ENCODE measurements at regions not wholly inside any gene's neighbourhood (a gene's known extent, or its start where the extent isn't known, plus 50 kb on each side); places are given as distances from the start of the nearest gene placed in this dataset.

DNA sequence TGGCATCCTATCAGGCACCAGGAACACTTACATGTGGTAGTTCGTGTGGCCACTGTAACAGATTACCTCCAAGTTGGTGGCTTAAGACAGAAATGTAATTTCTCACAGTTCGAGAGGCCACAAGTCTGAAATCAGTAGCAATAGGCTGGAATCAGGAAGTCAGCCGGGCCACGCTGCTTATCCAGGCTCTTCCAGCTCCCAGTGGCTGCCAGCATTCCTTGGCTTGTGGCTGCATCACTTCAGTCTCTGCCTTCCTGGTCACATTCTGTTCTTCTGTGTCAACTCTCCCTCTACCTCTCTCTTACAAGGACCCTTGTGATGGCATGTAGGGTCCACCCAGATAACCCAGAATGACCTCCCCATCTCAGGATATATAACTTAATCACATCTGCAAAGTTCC is 78.7 kb upstream of the MSX2 start:
- TF ChIP-seq, protein P1, sequence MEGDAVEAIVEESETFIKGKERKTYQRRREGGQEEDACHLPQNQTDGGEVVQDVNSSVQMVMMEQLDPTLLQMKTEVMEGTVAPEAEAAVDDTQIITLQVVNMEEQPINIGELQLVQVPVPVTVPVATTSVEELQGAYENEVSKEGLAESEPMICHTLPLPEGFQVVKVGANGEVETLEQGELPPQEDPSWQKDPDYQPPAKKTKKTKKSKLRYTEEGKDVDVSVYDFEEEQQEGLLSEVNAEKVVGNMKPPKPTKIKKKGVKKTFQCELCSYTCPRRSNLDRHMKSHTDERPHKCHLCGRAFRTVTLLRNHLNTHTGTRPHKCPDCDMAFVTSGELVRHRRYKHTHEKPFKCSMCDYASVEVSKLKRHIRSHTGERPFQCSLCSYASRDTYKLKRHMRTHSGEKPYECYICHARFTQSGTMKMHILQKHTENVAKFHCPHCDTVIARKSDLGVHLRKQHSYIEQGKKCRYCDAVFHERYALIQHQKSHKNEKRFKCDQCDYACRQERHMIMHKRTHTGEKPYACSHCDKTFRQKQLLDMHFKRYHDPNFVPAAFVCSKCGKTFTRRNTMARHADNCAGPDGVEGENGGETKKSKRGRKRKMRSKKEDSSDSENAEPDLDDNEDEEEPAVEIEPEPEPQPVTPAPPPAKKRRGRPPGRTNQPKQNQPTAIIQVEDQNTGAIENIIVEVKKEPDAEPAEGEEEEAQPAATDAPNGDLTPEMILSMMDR (conservative IDR thresholded peaks at IDR 0.05 in 1 of 2, IDR thresholded peaks at IDR 0.05 in 1 of 2; ENCODE audit: extremely low read depth in 1 of 2, insufficient read depth in 1 of 2, low read depth in 1 of 2, low read length in 2 of 2): no peak
- no peak for TF ChIP-seq EZH2 (IDR thresholded peaks at IDR 0.05; ENCODE audit: borderline replicate concordance, low read length)

Measured in mammary epithelial cell (primary cell).